IMR-90 (cell line): ENCODE measurements at regions not wholly inside any gene's neighbourhood (a gene's known extent, or its start where the extent isn't known, plus 50 kb on each side); places are given as distances from the start of the nearest gene placed in this dataset.

Source experiments
- ATAC-seq: fragments of 200-7000 bp; cut with Tn5 transposase; 2 replicates; pipeline ENCODE4 v1.9.1; 2020; ENCODE audit warnings: low read depth, mild to moderate bottlenecking, moderate library complexity
- BruUV-seq: library from RNA; stranded (reverse); fragments of 400-500 nt; replicated peaks from 2 replicates; lab custom pipeline; 2021; lab: Mats Ljungman, UMichigan
- CTCF ChIA-PET: fragments of 300-600 bp; formaldehyde crosslinking; extraction: SDS; loops from one replicate; lab custom pipeline; 2021; ENCODE audit warnings: antibody characterized with exemption; lab: Yijun Ruan, JAX
- POLR2A ChIA-PET: fragments of 300-600 bp; sonication (Branson Sonifier 250); formaldehyde crosslinking; loops from one replicate; lab custom pipeline; 2022; ENCODE audit warnings: antibody characterized with exemption; ENCODE audit not compliant: unreplicated experiment; lab: Charles Lee
- DNase-seq: peaks from one replicate; pipeline ENCODE4 v3.0.0; 2013
- H2AFZ ChIP-seq: replicated peaks from 2 replicates; pipeline ENCODE3; 2013; ENCODE audit warnings: low read length, mild to moderate bottlenecking; ENCODE audit not compliant: poor library complexity
- H2AK5ac ChIP-seq: 2 replicates; pipeline ENCODE4 v1.6.1; 2013; ENCODE audit warnings: low read depth, low read length, inconsistent platforms
- H2AK9ac ChIP-seq: replicated peaks from 2 replicates; pipeline ENCODE3; 2013; ENCODE audit warnings: mild to moderate bottlenecking, low read depth, low read length, moderate library complexity; ENCODE audit not compliant: poor library complexity
- H2BK120ac ChIP-seq: 2 replicates; pipeline ENCODE4 v1.6.1; 2013; ENCODE audit warnings: low read depth, low read length, inconsistent platforms
- H2BK15ac ChIP-seq: 3 replicates; pipeline ENCODE4 v1.6.1; 2013; ENCODE audit warnings: low read depth, low read length, inconsistent platforms
- H2BK20ac ChIP-seq: 2 replicates; pipeline ENCODE4 v1.6.1; 2013; ENCODE audit warnings: low read depth, mild to moderate bottlenecking, inconsistent platforms, low read length, moderate library complexity
- H2BK5ac ChIP-seq: 2 replicates; pipeline ENCODE4 v1.6.1; 2013; ENCODE audit warnings: mild to moderate bottlenecking, low read depth, low read length, inconsistent platforms; ENCODE audit not compliant: poor library complexity, severe bottlenecking
- H3K14ac ChIP-seq: replicated peaks from 2 replicates; pipeline ENCODE4 v1.6.1; 2013; ENCODE audit warnings: low read depth, low read length, inconsistent platforms
- H3K18ac ChIP-seq: 2 replicates; pipeline ENCODE4 v1.6.1; 2013; ENCODE audit warnings: low read depth, low read length, control low read depth
- H3K23ac ChIP-seq: 2 replicates; pipeline ENCODE4 v1.6.1; 2013; ENCODE audit warnings: low read depth, low read length, inconsistent platforms
- H3K27ac ChIP-seq: 2 replicates; pipeline ENCODE4 v1.5.1; 2013; ENCODE audit warnings: mild to moderate bottlenecking, control low read depth, low read length; ENCODE audit not compliant: insufficient read depth
- H3K27me3 ChIP-seq: 2 replicates; pipeline ENCODE4 v1.6.1; 2013; ENCODE audit warnings: low read length; ENCODE audit not compliant: control insufficient read depth, insufficient read depth
- H3K36me3 ChIP-seq: 2 replicates; pipeline ENCODE4 v1.6.1; 2013; ENCODE audit warnings: low read length, mixed read lengths; ENCODE audit not compliant: control insufficient read depth, insufficient read depth
- H3K4ac ChIP-seq: 2 replicates; pipeline ENCODE4 v1.6.1; 2013; ENCODE audit warnings: low read depth, low read length, inconsistent platforms
- H3K4me1 ChIP-seq: 2 replicates; pipeline ENCODE4 v1.6.1; 2013; ENCODE audit warnings: low read length, mixed read lengths; ENCODE audit not compliant: control insufficient read depth, insufficient read depth
- H3K4me2 ChIP-seq: 2 replicates; pipeline ENCODE4 v1.6.1; 2013; ENCODE audit warnings: low read depth, mild to moderate bottlenecking, control low read depth, low read length, moderate library complexity
- H3K4me3 ChIP-seq: 2 replicates; pipeline ENCODE4 v1.5.1; 2013; ENCODE audit warnings: low read depth, mild to moderate bottlenecking, control low read depth, low read length, moderate library complexity; ENCODE audit not compliant: insufficient read depth
- H3K56ac ChIP-seq: 2 replicates; pipeline ENCODE4 v1.6.1; 2013; ENCODE audit warnings: low read length, inconsistent platforms; ENCODE audit not compliant: insufficient read depth; ENCODE audit errors: extremely low read depth
- H3K79me1 ChIP-seq, 2 experiments: 2 replicates each; pipeline ENCODE4 v1.6.1; 2013; ENCODE audit warnings: low read length in 2 of 2, inconsistent platforms in 1 of 2, low read depth in 1 of 2
- H3K9ac ChIP-seq: 2 replicates; pipeline ENCODE4 v1.6.1; 2013; ENCODE audit warnings: low read depth, low read length, control low read depth
- H3K9me1 ChIP-seq: 2 replicates; pipeline ENCODE4 v1.6.1; 2013; ENCODE audit warnings: low read length, inconsistent platforms; ENCODE audit not compliant: insufficient read depth
- H3K9me3 ChIP-seq: 2 replicates; pipeline ENCODE4 v1.6.1; 2013; ENCODE audit warnings: low read length; ENCODE audit not compliant: control insufficient read depth, insufficient read depth
- H4K20me1 ChIP-seq: 2 replicates; pipeline ENCODE4 v1.6.1; 2013; ENCODE audit warnings: low read length, inconsistent platforms; ENCODE audit not compliant: insufficient read depth
- H4K5ac ChIP-seq: 2 replicates; pipeline ENCODE4 v1.6.1; 2013; ENCODE audit warnings: mild to moderate bottlenecking, low read depth, low read length, control low read depth
- H4K8ac ChIP-seq, 2 experiments: 2 replicates each; pipeline ENCODE4 v1.6.1; 2013; ENCODE audit warnings: low read depth in 2 of 2, low read length in 2 of 2, control low read depth in 1 of 2, inconsistent platforms in 1 of 2
- H4K91ac ChIP-seq: 2 replicates; pipeline ENCODE4 v1.6.1; 2013; ENCODE audit warnings: low read depth, low read length, inconsistent platforms; ENCODE audit not compliant: insufficient read depth
- POLR2A ChIP-seq: IDR thresholded peaks from 2 replicates; pipeline ENCODE4 v1.6.1; 2012; ENCODE audit warnings: mild to moderate bottlenecking, low read depth, low read length
- WGBS, 2 experiments: methylation state at CpG; one replicate each; pipeline versions ENCODE4 v1.1.5 to v1.1.7; 2013; ENCODE audit warnings: missing lambda C conversion rate in 2 of 2; ENCODE audit not compliant: insufficient read length in 1 of 2; ENCODE audit errors: extremely low coverage in 2 of 2; 5-methylcytosine and 5-hydroxymethylcytosine counted together
- dilution Hi-C: fragments of 300-500 bp; cut with HindIII; formaldehyde crosslinking; loops from one replicate; pipeline ENCODE4 v1.14.3; 2018; ENCODE audit warnings: low sequenced_read_pairs; ENCODE audit not compliant: unreplicated experiment
- in situ Hi-C: fragments of 300-500 bp; cut with MboI; formaldehyde crosslinking; loops from 3 replicates; pipeline ENCODE4 v1.14.3; 2019; ENCODE audit warnings: low sequenced_read_pairs, inconsistent platforms, mixed read lengths
- intact Hi-C: fragments of 100-400 bp; cut with micrococcal nuclease; formaldehyde crosslinking; loops from 2 replicates; pipeline ENCODE4 v1.10.0; 2022

DNA sequence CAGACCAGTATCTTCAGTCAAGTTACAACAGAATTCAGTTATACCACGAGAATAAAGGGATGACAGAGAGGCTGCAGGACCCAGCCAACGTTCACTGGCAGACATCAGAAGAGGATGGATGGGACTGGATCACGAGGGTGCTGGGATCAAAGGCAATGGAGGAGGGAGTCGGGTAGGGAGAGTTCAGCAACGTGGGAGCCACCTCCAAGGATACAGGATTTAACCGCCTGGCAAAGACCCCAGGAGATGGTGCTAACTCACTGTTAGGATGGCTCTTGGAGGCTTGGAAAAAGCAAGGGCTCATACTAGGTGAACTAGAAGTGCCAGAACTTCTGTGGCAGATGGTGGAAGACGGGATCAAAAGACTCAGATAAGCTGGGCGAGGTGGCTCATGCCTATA, 99.1 kb upstream of the DISP3 start:
- Histone ChIP-seq H3K9me3 (no peaks in the 10 kb centered on the region), H4K5ac (no peak overlapping the region), H2BK5ac (no peak overlapping the region), H3K9ac (no peak overlapping the region), H4K91ac (no peak overlapping the region), H2AK9ac (no peak overlapping the region), H2BK120ac (no peak overlapping the region), H3K9me1 (no peaks in the 10 kb centered on the region), H3K27ac (no peak overlapping the region), H3K56ac (no peak overlapping the region), H2BK20ac (no peak overlapping the region), H2AFZ (no peak overlapping the region), H4K20me1 (no peaks in the 10 kb centered on the region), H3K14ac (no peak overlapping the region), H3K4me2 (no peak overlapping the region), H3K79me1 (no peaks in the 10 kb centered on the region), H3K27me3 (peaks cover 8% of the 10 kb centered on the region; the same call in 1 of the 2 replicates), H4K8ac (no peak overlapping the region), H3K4me3 (no peak overlapping the region), H3K36me3 (no peaks in the 10 kb centered on the region), H3K4me1 (no peaks in the 10 kb centered on the region), H2BK15ac (no peak overlapping the region), H2AK5ac (no peak overlapping the region), H3K18ac (no peak overlapping the region), H3K4ac (no peak overlapping the region), H3K23ac (no peak overlapping the region)
- POLR2A ChIA-PET: no interaction called here
- no TSS peak for BruUV-seq
- in situ Hi-C loops: no loop called here
- 4% methylated on average over 4 of the region's 8 CpGs; no CpG with 5 or more reads in 1 of the 2 experiments for WGBS, 2 experiments
- dilution Hi-C loops: no loop called here
- CTCF ChIA-PET: interaction anchor here (0.7 kb wide), 1 partner anchor 19 kb away, joined by 3 read pairs; no protein-coding TSS in a partner anchor
- DNase-seq: no peak
- ATAC-seq: no peak
- intact Hi-C loops: no loop called here
- no peak for TF ChIP-seq POLR2A
